ENCODE measurements at regions not wholly inside any gene's neighbourhood (a gene's known extent, or its start where the extent isn't known, plus 50 kb on each side); places are given as distances from the start of the nearest gene placed in this dataset.

DNA sequence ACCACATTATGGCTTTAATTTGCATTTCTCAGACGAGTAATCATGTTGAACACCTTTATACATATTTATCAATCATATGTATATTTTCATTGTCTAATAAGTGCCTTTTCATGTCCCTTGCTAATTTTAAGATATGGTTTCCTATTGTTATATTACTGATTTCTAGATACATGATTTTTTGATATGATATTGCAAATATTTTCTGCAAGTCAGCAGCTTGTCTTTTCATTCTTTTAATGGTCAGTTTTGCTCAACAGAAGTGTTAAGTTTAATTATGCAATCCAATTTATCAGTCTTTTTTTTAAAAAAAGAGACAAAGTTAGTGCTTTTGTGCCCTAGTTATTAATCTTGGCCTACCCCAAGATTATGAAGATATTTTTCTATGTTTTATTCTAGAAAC lies 1377.8 kb upstream of the CITED2 start:
- H3K27me3 ChIP-seq = no peaks in the 10 kb centered on the region
- H3K4me1 ChIP-seq (ENCODE audit: insufficient read depth) = no peaks in the 10 kb centered on the region

DNA sequence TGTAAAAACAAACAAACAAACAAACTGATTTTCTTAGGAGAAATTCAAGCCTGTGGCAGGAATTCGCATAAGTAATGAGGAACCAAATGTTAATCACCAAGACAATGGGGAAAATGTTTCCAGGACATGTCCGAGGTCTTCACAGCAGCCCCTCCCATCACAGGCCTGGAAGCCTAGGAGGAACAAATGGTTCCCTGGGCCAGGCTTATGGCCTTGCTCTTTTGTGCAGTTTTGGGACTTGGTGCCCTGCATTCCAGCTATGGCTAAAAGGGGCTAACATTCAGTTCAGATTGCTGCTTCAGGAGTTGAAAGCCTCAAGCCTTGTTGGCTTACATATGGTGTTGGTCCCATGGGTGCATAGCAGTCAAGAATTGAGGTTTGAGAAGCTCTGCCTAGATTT lies 1372.7 kb upstream of the CITED2 start:
- no peaks in the 10 kb centered on the region for H3K9me2 ChIP-seq (replicated peaks; ENCODE audit: insufficient read depth)
- TF ChIP-seq EZH2phosphoT487 (IDR thresholded peaks at IDR 0.05; ENCODE audit: low read depth, severe bottlenecking, unreplicated experiment) (no peak), EZH2 (IDR thresholded peaks at IDR 0.05; ENCODE audit: borderline replicate concordance) (no peak)
- TF ChIP-seq, protein P1, sequence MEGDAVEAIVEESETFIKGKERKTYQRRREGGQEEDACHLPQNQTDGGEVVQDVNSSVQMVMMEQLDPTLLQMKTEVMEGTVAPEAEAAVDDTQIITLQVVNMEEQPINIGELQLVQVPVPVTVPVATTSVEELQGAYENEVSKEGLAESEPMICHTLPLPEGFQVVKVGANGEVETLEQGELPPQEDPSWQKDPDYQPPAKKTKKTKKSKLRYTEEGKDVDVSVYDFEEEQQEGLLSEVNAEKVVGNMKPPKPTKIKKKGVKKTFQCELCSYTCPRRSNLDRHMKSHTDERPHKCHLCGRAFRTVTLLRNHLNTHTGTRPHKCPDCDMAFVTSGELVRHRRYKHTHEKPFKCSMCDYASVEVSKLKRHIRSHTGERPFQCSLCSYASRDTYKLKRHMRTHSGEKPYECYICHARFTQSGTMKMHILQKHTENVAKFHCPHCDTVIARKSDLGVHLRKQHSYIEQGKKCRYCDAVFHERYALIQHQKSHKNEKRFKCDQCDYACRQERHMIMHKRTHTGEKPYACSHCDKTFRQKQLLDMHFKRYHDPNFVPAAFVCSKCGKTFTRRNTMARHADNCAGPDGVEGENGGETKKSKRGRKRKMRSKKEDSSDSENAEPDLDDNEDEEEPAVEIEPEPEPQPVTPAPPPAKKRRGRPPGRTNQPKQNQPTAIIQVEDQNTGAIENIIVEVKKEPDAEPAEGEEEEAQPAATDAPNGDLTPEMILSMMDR (IDR thresholded peaks at IDR 0.05; ENCODE audit: poor library complexity) = no peak
- WGBS (ENCODE audit: low lambda C conversion rate, missing lambda C conversion rate) = 93% methylated on average over 2 of the region's 2 CpGs
- no peaks in the 10 kb centered on the region for H3K36me3 ChIP-seq (replicated peaks; ENCODE audit: insufficient read depth, low read depth)
- no peaks in the 10 kb centered on the region for H3K79me2 ChIP-seq
- no peak overlapping the region for H3K4me3 ChIP-seq
- H4K20me1 ChIP-seq (ENCODE audit: insufficient read depth, poor library complexity, severe bottlenecking) = no peaks in the 10 kb centered on the region
- no peaks in the 10 kb centered on the region for H3K9me3 ChIP-seq (ENCODE audit: low read depth)
- no peak overlapping the region for H2AFZ ChIP-seq
- H3K4me2 ChIP-seq = no peak overlapping the region
- H3K27me3 ChIP-seq = no peaks in the 10 kb centered on the region
- H3K4me1 ChIP-seq (ENCODE audit: insufficient read depth) = no peaks in the 10 kb centered on the region
- no peak overlapping the region for H3K27ac ChIP-seq
- no peak for DNase-seq (ENCODE audit: low spot score)

More for the DNA sequence above, 1377.8 kb upstream of the CITED2 start:
- TF ChIP-seq, protein P1 (IDR thresholded peaks at IDR 0.05; ENCODE audit: poor library complexity) = no peak
- TF ChIP-seq EZH2phosphoT487 (IDR thresholded peaks at IDR 0.05; ENCODE audit: low read depth, severe bottlenecking, unreplicated experiment) (no peak), EZH2 (IDR thresholded peaks at IDR 0.05; ENCODE audit: borderline replicate concordance) (no peak)
- Histone ChIP-seq H3K79me2 (no peaks in the 10 kb centered on the region), H3K9me2 (replicated peaks; ENCODE audit: insufficient read depth) (no peaks in the 10 kb centered on the region), H3K4me2 (no peak overlapping the region), H3K36me3 (replicated peaks; ENCODE audit: insufficient read depth, low read depth) (no peaks in the 10 kb centered on the region), H2AFZ (no peak overlapping the region), H3K27ac (no peak overlapping the region), H3K9me3 (ENCODE audit: low read depth) (no peaks in the 10 kb centered on the region), H3K4me3 (no peak overlapping the region), H4K20me1 (ENCODE audit: insufficient read depth, poor library complexity, severe bottlenecking) (no peaks in the 10 kb centered on the region)
- 97% methylated on average over 1 of the region's 1 CpG for WGBS (ENCODE audit: low lambda C conversion rate, missing lambda C conversion rate)
- DNase-seq (ENCODE audit: low spot score) = no peak

DNA sequence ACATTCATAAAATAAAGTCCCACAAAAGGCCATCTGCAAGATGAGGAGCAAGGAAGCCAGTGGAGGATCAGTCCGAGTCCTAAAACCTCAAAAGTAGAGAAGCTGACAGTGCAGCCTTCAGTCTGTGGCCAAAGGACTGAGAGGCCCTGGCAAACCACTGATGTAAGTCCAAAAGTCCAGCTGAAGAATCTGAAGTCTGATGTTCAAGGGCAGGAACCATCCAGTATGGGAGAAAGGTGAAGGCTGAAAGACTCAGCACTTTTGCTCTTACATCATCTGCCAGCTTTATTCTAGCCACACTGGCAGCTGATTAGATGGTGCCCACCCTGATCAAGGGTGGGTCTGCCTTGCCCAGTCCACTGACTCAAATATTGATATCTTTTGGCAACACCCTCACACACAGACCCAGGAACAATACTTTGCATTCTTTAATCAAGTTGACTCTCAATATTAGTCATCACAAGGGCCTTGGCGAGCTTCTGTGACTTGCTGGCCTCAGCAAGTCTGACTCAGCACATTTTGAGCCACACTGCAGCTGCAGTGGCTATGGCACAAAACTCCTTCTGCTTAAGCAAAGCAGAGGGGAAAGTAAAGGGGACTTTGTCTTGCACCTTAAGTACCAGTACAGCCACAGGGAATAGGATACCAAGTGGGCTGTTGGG lies 1370.3 kb upstream of the CITED2 start:
- no peak for DNase-seq (ENCODE audit: low spot score)
- no peaks in the 10 kb centered on the region for H4K20me1 ChIP-seq (ENCODE audit: insufficient read depth, poor library complexity, severe bottlenecking)
- 86% methylated on average over 2 of the region's 2 CpGs for WGBS (ENCODE audit: low lambda C conversion rate, missing lambda C conversion rate)

More for the DNA sequence above, 1370.3 kb upstream of the CITED2 start:
- Histone ChIP-seq H3K27me3 (no peaks in the 10 kb centered on the region), H3K4me3 (no peak overlapping the region), H3K27ac (no peak overlapping the region), H3K4me2 (no peak overlapping the region), H3K9me2 (replicated peaks; ENCODE audit: insufficient read depth) (no peaks in the 10 kb centered on the region), H3K36me3 (replicated peaks; ENCODE audit: insufficient read depth, low read depth) (no peaks in the 10 kb centered on the region), H3K9me3 (ENCODE audit: low read depth) (no peaks in the 10 kb centered on the region), H3K79me2 (no peaks in the 10 kb centered on the region), H3K4me1 (ENCODE audit: insufficient read depth) (no peaks in the 10 kb centered on the region), H2AFZ (no peak overlapping the region)
- TF ChIP-seq, protein P1 (IDR thresholded peaks at IDR 0.05; ENCODE audit: poor library complexity) = no peak
- no peak for TF ChIP-seq EZH2phosphoT487 (IDR thresholded peaks at IDR 0.05; ENCODE audit: low read depth, severe bottlenecking, unreplicated experiment)
- TF ChIP-seq EZH2 (IDR thresholded peaks at IDR 0.05; ENCODE audit: borderline replicate concordance) = no peak

Data from hepatocyte (in vitro differentiated cells).